HepG2 (cell line): ENCODE measurements at regions not wholly inside any gene's neighbourhood (a gene's known extent, or its start where the extent isn't known, plus 50 kb on each side); places are given as distances from the start of the nearest gene placed in this dataset.

Source experiments
- ATAC-seq: fragments of 200-7000 bp; cut with Tn5 transposase; 3 replicates; pipeline ENCODE4 v1.9.1; 2020; ENCODE audit warnings: mild to moderate bottlenecking, moderate library complexity
- BruUV-seq: library from RNA; stranded (reverse); fragments of 400-500 nt; replicated peaks from 2 replicates; lab custom pipeline; 2021; lab: Mats Ljungman, UMichigan
- CTCF ChIA-PET: fragments of 300-600 bp; formaldehyde crosslinking; extraction: SDS; loops from one replicate; lab custom pipeline; 2021; ENCODE audit warnings: low total read pairs, inconsistent platforms, low intra/inter-chr PET ratio; lab: Yijun Ruan, JAX
- POLR2A ChIA-PET: fragments of 350-600 bp; sonication (Branson Sonifier 250); formaldehyde crosslinking; loops from one replicate; lab custom pipeline; 2020; ENCODE audit warnings: antibody characterized with exemption, inconsistent platforms; lab: Yijun Ruan, JAX
- DNase-seq: peaks from one replicate; pipeline ENCODE4 v3.0.0-alpha.2; 2015; ENCODE audit warnings: low spot score
- FAIRE-seq: peaks from 3 replicates; lab custom pipeline; 2011; peaks lifted over from hg19 to GRCh38; lab: Jason Lieb, UNC
- H2AFZ ChIP-seq: one replicate; pipeline ENCODE4 v1.6.1; 2011; ENCODE audit warnings: low read length, inconsistent platforms
- H3K27ac ChIP-seq: fragments of 300-600 bp; 3 replicates; pipeline ENCODE4 v1.8.0; 2011; ENCODE audit warnings: mixed run types, mild to moderate bottlenecking, mixed read lengths, low read length, inconsistent platforms; ENCODE audit not compliant: insufficient read depth; ENCODE audit errors: extremely low read length
- H3K27me3 ChIP-seq, 2 experiments: fragments of 200-600 bp in 1 of 2; 2 replicates in 1 of 2; 3 replicates in 1 of 2; pipeline versions ENCODE4 v1.6.0 to v1.8.0; 2011; ENCODE audit warnings: low read length in 2 of 2, mild to moderate bottlenecking in 2 of 2, moderate library complexity in 2 of 2, inconsistent platforms in 1 of 2; ENCODE audit not compliant: insufficient read depth in 2 of 2, control insufficient read depth in 1 of 2
- H3K36me3 ChIP-seq, 2 experiments: fragments of 200-600 bp in 1 of 2; replicated peaks in 1 of 2; 2 replicates in 1 of 2; 3 replicates in 1 of 2; pipeline versions ENCODE4 v1.5.1 to v1.8.0; 2011; ENCODE audit warnings: low read length in 2 of 2, inconsistent platforms in 1 of 2; ENCODE audit not compliant: insufficient read depth in 2 of 2, control insufficient read depth in 1 of 2
- H3K4me1 ChIP-seq: 2 replicates; pipeline ENCODE4 v1.5.1; 2012; ENCODE audit warnings: low read length, inconsistent platforms; ENCODE audit not compliant: insufficient read depth
- H3K4me2 ChIP-seq: 2 replicates; pipeline ENCODE4 v1.6.0; 2011; ENCODE audit warnings: low read depth, low read length, inconsistent platforms
- H3K4me3 ChIP-seq, 3 experiments: fragments of 200-600 bp in 1 of 3; sonication (generic), shearing (Covaris generic) in 1 of 3; replicated peaks in 1 of 3; 2 replicates each; pipeline ENCODE4 v1.5.1; 2011 to 2016; ENCODE audit warnings: low read length in 3 of 3, inconsistent platforms in 2 of 3, low read depth in 2 of 3, mild to moderate bottlenecking in 2 of 3, control low read depth in 1 of 3, mixed read lengths in 1 of 3; ENCODE audit not compliant: insufficient read depth in 1 of 3
- H3K79me2 ChIP-seq: one replicate; pipeline ENCODE4 v1.6.1; 2011; ENCODE audit warnings: low read length, inconsistent platforms; ENCODE audit not compliant: insufficient read depth
- H3K9ac ChIP-seq: 2 replicates; pipeline ENCODE4 v1.6.0; 2011; ENCODE audit warnings: mild to moderate bottlenecking, low read depth, low read length, inconsistent platforms; ENCODE audit not compliant: insufficient read depth
- H3K9me3 ChIP-seq: 2 replicates; pipeline ENCODE4 v1.5.1; 2012; ENCODE audit warnings: mild to moderate bottlenecking, low read length
- H4K20me1 ChIP-seq: 2 replicates; pipeline ENCODE4 v1.6.0; 2011; ENCODE audit warnings: inconsistent platforms, mild to moderate bottlenecking, low read length, moderate library complexity; ENCODE audit not compliant: insufficient read depth
- ATF7-NPFF ChIP-seq: sonication (generic); formaldehyde crosslinking; IDR thresholded peaks from 2 replicates; pipeline ENCODE4 v1.8.1; 2023; ENCODE audit warnings: mild to moderate bottlenecking, low read depth, missing genetic modification reagents, moderate library complexity
- FOXA1 ChIP-seq, 2 experiments: fragments of 450-650 bp in 1 of 2; sonication (generic) in 1 of 2; formaldehyde crosslinking in 1 of 2; IDR thresholded peaks; 2 replicates each; pipeline versions ENCODE4 v1.4.0 to v1.6.1; 2016 to 2020; ENCODE audit warnings: missing genetic modification reagents in 1 of 2
- HNF4G ChIP-seq, 2 experiments: sonication (generic) in 1 of 2; formaldehyde crosslinking in 1 of 2; IDR thresholded peaks; 2 replicates each; pipeline versions ENCODE4 v1.4.0 to v1.6.1; 2011 to 2020; ENCODE audit warnings: borderline replicate concordance in 2 of 2, low read depth in 2 of 2, mild to moderate bottlenecking in 2 of 2, low read length in 1 of 2, missing genetic modification reagents in 1 of 2, moderate library complexity in 1 of 2
- HOXA5 ChIP-seq: sonication (generic); formaldehyde crosslinking; IDR thresholded peaks from 2 replicates; pipeline ENCODE4 v1.4.0; 2020; ENCODE audit warnings: missing genetic modification reagents
- MEF2D ChIP-seq: sonication (generic); formaldehyde crosslinking; IDR thresholded peaks from 2 replicates; pipeline ENCODE4 v1.5.1; 2020; ENCODE audit warnings: mild to moderate bottlenecking, missing genetic modification reagents
- NFE2 ChIP-seq: sonication (generic); formaldehyde crosslinking; IDR thresholded peaks from 2 replicates; pipeline ENCODE4 v1.4.0; 2020; ENCODE audit warnings: missing genetic modification reagents
- PAX8 ChIP-seq: sonication (generic); formaldehyde crosslinking; IDR thresholded peaks from 2 replicates; pipeline ENCODE4 v1.8.0; 2022; ENCODE audit warnings: mild to moderate bottlenecking, missing genetic modification reagents, borderline replicate concordance
- STAT5B ChIP-seq: sonication (generic); formaldehyde crosslinking; IDR thresholded peaks from 2 replicates; pipeline ENCODE4 v1.4.0; 2020; ENCODE audit warnings: missing genetic modification reagents
- TAF15 ChIP-seq: fragments of 200-400 bp; formaldehyde crosslinking; IDR thresholded peaks from one replicate; pipeline ENCODE4 v1.6.1; 2018; ENCODE audit warnings: mild to moderate bottlenecking, low read depth, low read length; ENCODE audit not compliant: poor library complexity, severe bottlenecking
- TARDBP ChIP-seq: sonication (generic); formaldehyde crosslinking; IDR thresholded peaks from 2 replicates; pipeline ENCODE4 v1.8.0; 2022; ENCODE audit warnings: mild to moderate bottlenecking, missing genetic modification reagents
- YEATS2 ChIP-seq: sonication (generic); formaldehyde crosslinking; IDR thresholded peaks from 2 replicates; pipeline ENCODE4 v1.4.0; 2020; ENCODE audit warnings: missing genetic modification reagents, borderline replicate concordance
- ZKSCAN8 ChIP-seq: IDR thresholded peaks from 2 replicates; pipeline ENCODE4 v1.6.1; 2016; ENCODE audit warnings: borderline replicate concordance, missing genetic modification reagents, missing compliant biosample characterization
- ZNF546 ChIP-seq: sonication (generic); formaldehyde crosslinking; conservative IDR thresholded peaks from 2 replicates; pipeline ENCODE4 v1.8.1; 2023; ENCODE audit warnings: mild to moderate bottlenecking, missing genetic modification reagents
- ZNF577 ChIP-seq: sonication (generic); formaldehyde crosslinking; IDR thresholded peaks from 2 replicates; pipeline ENCODE4 v1.4.0; 2020; ENCODE audit warnings: mild to moderate bottlenecking, low read depth, missing genetic modification reagents, borderline replicate concordance
- ZNF724P ChIP-seq: sonication (generic); formaldehyde crosslinking; IDR thresholded peaks from 2 replicates; pipeline ENCODE4 v1.8.0; 2022; ENCODE audit warnings: missing genetic modification reagents, borderline replicate concordance
- ZNF780A ChIP-seq: sonication (generic); formaldehyde crosslinking; IDR thresholded peaks from 2 replicates; pipeline ENCODE4 v1.8.0; 2022; ENCODE audit warnings: mild to moderate bottlenecking, missing genetic modification reagents, moderate library complexity
- ZNF788 ChIP-seq: sonication (generic); formaldehyde crosslinking; IDR thresholded peaks from 2 replicates; pipeline ENCODE4 v1.5.0; 2020; ENCODE audit warnings: mild to moderate bottlenecking, missing genetic modification reagents, borderline replicate concordance
- WGBS: methylation state at CpG from one replicate; pipeline ENCODE4 v1.1.6; 2017; ENCODE audit warnings: low lambda C conversion rate; 5-methylcytosine and 5-hydroxymethylcytosine counted together
- in situ Hi-C: cut with HindIII; loops from 2 replicates; pipeline ENCODE4 v1.10.0; 2017; ENCODE audit warnings: low pct_unique_long_range_greater_than_20kb; ENCODE audit not compliant: extremely low pct_ligation_motif_present
- intact Hi-C: fragments of 100-400 bp; cut with micrococcal nuclease; formaldehyde crosslinking; loops from one replicate; pipeline ENCODE4 v1.10.0; 2022; ENCODE audit not compliant: unreplicated experiment
- TF ChIP-seq, protein P1 (sequence below): sonication (generic); formaldehyde crosslinking; IDR thresholded peaks from 2 replicates; pipeline ENCODE4 v1.4.0; 2020; ENCODE audit warnings: missing genetic modification reagents

DNA sequence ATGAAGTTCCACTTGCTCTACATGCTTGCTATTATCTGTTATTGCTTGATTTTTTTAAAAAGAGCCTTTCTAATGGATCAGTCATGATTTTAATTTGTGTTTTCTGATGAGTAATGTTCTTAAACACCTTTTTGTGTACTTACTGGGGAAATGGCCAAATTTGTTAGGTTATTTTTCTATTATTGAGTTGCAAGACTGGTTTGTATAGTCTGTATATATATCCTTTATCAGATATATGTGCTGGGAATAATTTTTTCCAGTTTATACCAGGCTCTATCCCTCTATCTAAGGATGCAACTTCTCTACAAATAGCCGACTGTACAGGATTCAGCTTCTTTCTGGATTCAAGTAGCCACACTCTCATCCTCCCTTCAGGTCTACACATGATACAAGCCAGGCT lies 65.6 kb upstream of the SEC61G start:
- DNase-seq (no peak), ATAC-seq (no peak), FAIRE-seq (no peak)
- WGBS = 4% methylated on average over 1 of the region's 1 CpG
- Histone ChIP-seq H4K20me1 (no peaks in the 10 kb centered on the region), H3K9me3 (no peaks in the 10 kb centered on the region), H3K27ac (no peak overlapping the region), H3K4me1 (no peaks in the 10 kb centered on the region), H2AFZ (no peak overlapping the region), H3K27me3 (no peaks in the 10 kb centered on the region; a peak in 1 of 5 replicates), H3K9ac (no peak overlapping the region), H3K79me2 (no peaks in the 10 kb centered on the region), H3K36me3 (no peaks in the 10 kb centered on the region), H3K4me2 (no peak overlapping the region)
- BruUV-seq = no TSS peak
- ChIA-PET POLR2A (no interaction called here), CTCF (no interaction called here)
- intact Hi-C loops (no loop called here), in situ Hi-C loops (no loop called here)
- TF ChIP-seq ZNF546 (CRISPR knock-in tag) (no peak), ZNF724P (no peak), ZNF788 (CRISPR knock-in tag) (no peak), NFE2 (no peak), YEATS2 (CRISPR knock-in tag) (no peak), MEF2D (CRISPR knock-in tag) (no peak), ZNF577 (CRISPR knock-in tag) (no peak), TAF15 (no peak), ZKSCAN8 (CRISPR knock-in tag) (no peak), ZNF780A (CRISPR knock-in tag) (no peak), HOXA5 (CRISPR knock-in tag) (no peak), PAX8 (no peak), ATF7-NPFF (CRISPR knock-in tag) (no peak), HNF4G (IDR thresholded peaks at IDR 0.05; ENCODE audit: borderline replicate concordance, low read depth, low read length) (no peak), HNF4G (CRISPR knock-in tag; IDR thresholded peaks at IDR 0.05; ENCODE audit: borderline replicate concordance, low read depth) (no peak), TARDBP (CRISPR knock-in tag) (no peak), FOXA1 (IDR thresholded peaks at IDR 0.05) (no peak), FOXA1 (CRISPR knock-in tag; IDR thresholded peaks at IDR 0.05) (no peak), STAT5B (CRISPR knock-in tag) (no peak)
- TF ChIP-seq, protein P1, sequence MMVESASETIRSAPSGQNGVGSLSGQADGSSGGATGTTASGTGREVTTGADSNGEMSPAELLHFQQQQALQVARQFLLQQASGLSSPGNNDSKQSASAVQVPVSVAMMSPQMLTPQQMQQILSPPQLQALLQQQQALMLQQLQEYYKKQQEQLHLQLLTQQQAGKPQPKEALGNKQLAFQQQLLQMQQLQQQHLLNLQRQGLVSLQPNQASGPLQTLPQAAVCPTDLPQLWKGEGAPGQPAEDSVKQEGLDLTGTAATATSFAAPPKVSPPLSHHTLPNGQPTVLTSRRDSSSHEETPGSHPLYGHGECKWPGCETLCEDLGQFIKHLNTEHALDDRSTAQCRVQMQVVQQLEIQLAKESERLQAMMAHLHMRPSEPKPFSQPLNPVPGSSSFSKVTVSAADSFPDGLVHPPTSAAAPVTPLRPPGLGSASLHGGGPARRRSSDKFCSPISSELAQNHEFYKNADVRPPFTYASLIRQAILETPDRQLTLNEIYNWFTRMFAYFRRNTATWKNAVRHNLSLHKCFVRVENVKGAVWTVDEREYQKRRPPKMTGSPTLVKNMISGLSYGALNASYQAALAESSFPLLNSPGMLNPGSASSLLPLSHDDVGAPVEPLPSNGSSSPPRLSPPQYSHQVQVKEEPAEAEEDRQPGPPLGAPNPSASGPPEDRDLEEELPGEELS (CRISPR knock-in tag) = no peak
- TF ChIP-seq, all 625 proteins: peak for 0
- H3K4me3 ChIP-seq = no peak overlapping the region
